ENCODE measurements at regions not wholly inside any gene's neighbourhood (a gene's known extent, or its start where the extent isn't known, plus 50 kb on each side); places are given as distances from the start of the nearest gene placed in this dataset.
"Not testable (repeated sequence)": the region's sequence is repeated elsewhere in the genome, so short reads cannot be mapped to it uniquely, and the experiment has no call there.

- not testable (repeated sequence) for TF ChIP-seq RCOR1 (IDR thresholded peaks at IDR 0.05; ENCODE audit: low read length); POLR2AphosphoS5 (IDR thresholded peaks at IDR 0.05; ENCODE audit: low read depth, low read length); JUND (IDR thresholded peaks at IDR 0.05); YY1 (IDR thresholded peaks at IDR 0.05; ENCODE audit: low read depth); CHD2 (IDR thresholded peaks at IDR 0.05; ENCODE audit: low read length, partially characterized antibody); NFIC (IDR thresholded peaks at IDR 0.05; ENCODE audit: borderline replicate concordance); USF2 (IDR thresholded peaks at IDR 0.05; ENCODE audit: borderline replicate concordance, low read depth, low read length); SIN3A (IDR thresholded peaks at IDR 0.05; ENCODE audit: borderline replicate concordance, low read depth, low read length); EP300 (IDR thresholded peaks at IDR 0.05; ENCODE audit: borderline replicate concordance in 1 of 2, low read depth in 1 of 2, low read length in 1 of 2)
- TF ChIP-seq, protein P1, sequence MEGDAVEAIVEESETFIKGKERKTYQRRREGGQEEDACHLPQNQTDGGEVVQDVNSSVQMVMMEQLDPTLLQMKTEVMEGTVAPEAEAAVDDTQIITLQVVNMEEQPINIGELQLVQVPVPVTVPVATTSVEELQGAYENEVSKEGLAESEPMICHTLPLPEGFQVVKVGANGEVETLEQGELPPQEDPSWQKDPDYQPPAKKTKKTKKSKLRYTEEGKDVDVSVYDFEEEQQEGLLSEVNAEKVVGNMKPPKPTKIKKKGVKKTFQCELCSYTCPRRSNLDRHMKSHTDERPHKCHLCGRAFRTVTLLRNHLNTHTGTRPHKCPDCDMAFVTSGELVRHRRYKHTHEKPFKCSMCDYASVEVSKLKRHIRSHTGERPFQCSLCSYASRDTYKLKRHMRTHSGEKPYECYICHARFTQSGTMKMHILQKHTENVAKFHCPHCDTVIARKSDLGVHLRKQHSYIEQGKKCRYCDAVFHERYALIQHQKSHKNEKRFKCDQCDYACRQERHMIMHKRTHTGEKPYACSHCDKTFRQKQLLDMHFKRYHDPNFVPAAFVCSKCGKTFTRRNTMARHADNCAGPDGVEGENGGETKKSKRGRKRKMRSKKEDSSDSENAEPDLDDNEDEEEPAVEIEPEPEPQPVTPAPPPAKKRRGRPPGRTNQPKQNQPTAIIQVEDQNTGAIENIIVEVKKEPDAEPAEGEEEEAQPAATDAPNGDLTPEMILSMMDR (IDR thresholded peaks at IDR 0.05) = not testable (repeated sequence)
Measured at GRCh38 chr3:174587137-174587536, 272.0 kb upstream of the NAALADL2 start.
